IPS-20b (cell line): ENCODE measurements at regions not wholly inside any gene's neighbourhood (a gene's known extent, or its start where the extent isn't known, plus 50 kb on each side); places are given as distances from the start of the nearest gene placed in this dataset.

Experiments
- H3K27ac ChIP-seq: one replicate; pipeline ENCODE4 v1.5.1; 2013; ENCODE audit warnings: low read length
- H3K27me3 ChIP-seq: 2 replicates; pipeline ENCODE4 v1.6.1; 2013; ENCODE audit warnings: mild to moderate bottlenecking, low read length, inconsistent platforms; ENCODE audit not compliant: insufficient read depth
- H3K36me3 ChIP-seq: 2 replicates; pipeline ENCODE4 v1.6.1; 2013; ENCODE audit warnings: low read depth, mild to moderate bottlenecking, inconsistent platforms, low read length, moderate library complexity; ENCODE audit not compliant: insufficient read depth
- H3K4me1 ChIP-seq: 2 replicates; pipeline ENCODE4 v1.6.1; 2013; ENCODE audit warnings: mild to moderate bottlenecking, control low read depth, inconsistent platforms, low read length, moderate library complexity; ENCODE audit not compliant: insufficient read depth
- H3K4me3 ChIP-seq: 2 replicates; pipeline ENCODE4 v1.5.1; 2013; ENCODE audit warnings: mild to moderate bottlenecking, low read length, inconsistent platforms
- H3K9ac ChIP-seq: 2 replicates; pipeline ENCODE4 v1.6.1; 2013; ENCODE audit warnings: low read depth, mild to moderate bottlenecking, inconsistent platforms, low read length, moderate library complexity
- H3K9me3 ChIP-seq: 2 replicates; pipeline ENCODE4 v1.6.1; 2013; ENCODE audit warnings: mild to moderate bottlenecking, low read depth, low read length, inconsistent platforms; ENCODE audit not compliant: insufficient read depth

DNA sequence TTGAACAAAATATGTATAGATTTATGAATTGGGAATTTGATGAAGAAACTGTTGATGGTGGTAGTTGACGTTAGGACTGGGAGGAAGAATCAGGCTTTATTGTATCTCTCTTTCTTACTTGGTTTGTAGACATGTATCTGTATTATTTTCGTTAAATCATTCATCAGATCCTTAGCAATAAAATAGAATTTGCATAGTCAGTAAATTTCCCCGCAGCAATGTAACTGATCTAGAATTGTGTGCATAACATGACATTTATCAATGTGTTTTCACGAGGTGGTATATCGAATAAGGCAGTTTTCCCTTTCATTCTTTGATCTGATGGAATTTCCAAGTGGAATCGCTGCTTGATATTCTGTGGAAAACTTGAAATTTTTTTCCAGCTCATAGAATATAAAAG, 308.8 kb downstream of the SPRY1 start:
- Histone ChIP-seq H3K27ac (no peak overlapping the region), H3K27me3 (no peaks in the 10 kb centered on the region), H3K9me3 (peaks cover 15% of the 10 kb centered on the region), H3K9ac (no peak overlapping the region), H3K4me3 (no peak overlapping the region), H3K4me1 (no peaks in the 10 kb centered on the region), H3K36me3 (no peaks in the 10 kb centered on the region)

DNA sequence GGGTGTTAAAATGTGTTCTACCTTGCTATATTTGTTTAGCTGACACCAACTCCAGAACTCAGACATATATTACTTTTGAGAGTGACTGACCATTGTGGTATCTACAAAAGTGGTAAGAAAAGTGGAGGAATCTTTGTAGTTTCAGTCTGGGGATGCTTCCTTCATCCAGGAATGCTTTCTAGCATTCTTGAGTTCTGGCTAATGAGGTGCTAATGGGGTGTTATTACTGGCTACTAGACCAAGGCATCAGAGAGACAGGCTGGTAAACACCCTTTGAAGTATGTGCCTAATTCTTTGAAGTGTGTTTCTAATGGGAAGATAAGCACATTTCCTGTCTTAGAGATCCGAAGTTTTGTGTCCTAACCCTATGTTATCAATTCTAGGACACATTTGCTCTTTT, 310.4 kb downstream of the SPRY1 start:
- no peak overlapping the region for H3K4me3 ChIP-seq
- H3K4me1 ChIP-seq, result no peaks in the 10 kb centered on the region
- no peaks in the 10 kb centered on the region for H3K27me3 ChIP-seq
- H3K9me3 ChIP-seq, result peaks cover 15% of the 10 kb centered on the region
- no peak overlapping the region for H3K9ac ChIP-seq
- H3K36me3 ChIP-seq, result no peaks in the 10 kb centered on the region
- H3K27ac ChIP-seq, result no peak overlapping the region

- Histone ChIP-seq H3K27ac (no peak overlapping the region), H3K4me3 (no peak overlapping the region), H3K4me1 (no peaks in the 10 kb centered on the region), H3K9me3 (peaks cover 15% of the 10 kb centered on the region), H3K36me3 (no peaks in the 10 kb centered on the region), H3K27me3 (no peaks in the 10 kb centered on the region), H3K9ac (no peak overlapping the region)
Measured at GRCh38 chr4:123708902-123709301, 312.3 kb downstream of the SPRY1 start.

- H3K9ac ChIP-seq, result no peak overlapping the region
- no peaks in the 10 kb centered on the region for H3K27me3 ChIP-seq
- H3K4me3 ChIP-seq, result no peak overlapping the region
- no peaks in the 10 kb centered on the region for H3K4me1 ChIP-seq
- H3K9me3 ChIP-seq, result peaks cover 15% of the 10 kb centered on the region
- no peak overlapping the region for H3K27ac ChIP-seq
- no peaks in the 10 kb centered on the region for H3K36me3 ChIP-seq
Measured at GRCh38 chr4:123709336-123709735, 312.7 kb downstream of the SPRY1 start.

DNA sequence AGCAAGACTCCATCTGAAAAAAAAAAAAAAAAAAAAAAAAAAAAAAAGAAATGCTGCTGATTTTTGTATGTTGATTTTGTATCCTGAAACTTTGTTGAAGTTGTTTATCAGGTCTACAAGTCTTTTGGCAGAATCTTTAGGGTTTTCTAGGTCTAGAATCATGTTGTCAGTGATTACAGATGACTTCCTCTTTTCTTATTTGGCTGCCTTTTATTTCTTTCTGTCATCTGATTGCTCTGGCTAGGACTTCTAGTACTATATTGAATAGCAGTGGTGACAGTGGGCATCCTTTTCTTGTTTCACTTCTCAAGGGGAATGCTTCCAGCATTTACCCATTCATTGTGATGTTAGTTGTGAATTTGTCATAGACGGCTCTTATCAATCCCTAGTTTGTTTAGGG, 334.4 kb downstream of the SPRY1 start:
- Histone ChIP-seq H3K9ac (no peak overlapping the region), H3K27ac (no peak overlapping the region)

GRCh38 chr4:123737156-123737555, 340.6 kb downstream of the SPRY1 start:
- peaks cover 3% of the 10 kb centered on the region; the same call in 1 of the 2 replicates for H3K9me3 ChIP-seq
- no peak overlapping the region for H3K9ac ChIP-seq
- no peaks in the 10 kb centered on the region for H3K27me3 ChIP-seq
- no peaks in the 10 kb centered on the region for H3K36me3 ChIP-seq
- no peak overlapping the region for H3K4me3 ChIP-seq
- no peak overlapping the region for H3K27ac ChIP-seq
- H3K4me1 ChIP-seq, result peaks cover 4% of the 10 kb centered on the region; the same call in 1 of the 2 replicates

More for the DNA sequence above, 334.4 kb downstream of the SPRY1 start:
- no peaks in the 10 kb centered on the region for H3K27me3 ChIP-seq
- H3K36me3 ChIP-seq, result no peaks in the 10 kb centered on the region
- H3K9me3 ChIP-seq, result peaks cover 3% of the 10 kb centered on the region; the same call in 1 of the 2 replicates
- no peak overlapping the region for H3K4me3 ChIP-seq
- H3K4me1 ChIP-seq, result no peaks in the 10 kb centered on the region

DNA sequence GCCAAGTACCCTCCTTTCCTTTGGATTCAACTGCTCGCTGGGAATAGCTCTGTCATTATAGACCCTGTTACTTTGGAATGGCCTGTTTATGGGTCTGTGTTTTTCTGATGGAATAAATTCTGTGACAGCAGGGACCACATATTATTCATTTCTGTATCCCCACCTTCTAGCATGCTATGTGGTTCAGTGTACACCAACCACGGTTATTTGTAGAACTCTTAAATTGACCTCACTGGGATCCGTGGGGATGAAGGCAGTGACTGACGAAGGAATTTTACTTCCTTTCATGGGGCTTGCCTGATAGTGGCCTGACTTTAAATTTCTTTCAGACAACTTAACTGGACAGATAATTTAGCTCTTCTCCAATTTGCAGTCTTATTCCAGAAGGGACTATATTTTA, 343.2 kb downstream of the SPRY1 start:
- Histone ChIP-seq H3K27me3 (no peaks in the 10 kb centered on the region), H3K36me3 (no peaks in the 10 kb centered on the region), H3K9me3 (no peaks in the 10 kb centered on the region), H3K9ac (no peak overlapping the region), H3K4me1 (peaks cover 4% of the 10 kb centered on the region; the same call in 1 of the 2 replicates), H3K27ac (no peak overlapping the region), H3K4me3 (no peak overlapping the region)

DNA sequence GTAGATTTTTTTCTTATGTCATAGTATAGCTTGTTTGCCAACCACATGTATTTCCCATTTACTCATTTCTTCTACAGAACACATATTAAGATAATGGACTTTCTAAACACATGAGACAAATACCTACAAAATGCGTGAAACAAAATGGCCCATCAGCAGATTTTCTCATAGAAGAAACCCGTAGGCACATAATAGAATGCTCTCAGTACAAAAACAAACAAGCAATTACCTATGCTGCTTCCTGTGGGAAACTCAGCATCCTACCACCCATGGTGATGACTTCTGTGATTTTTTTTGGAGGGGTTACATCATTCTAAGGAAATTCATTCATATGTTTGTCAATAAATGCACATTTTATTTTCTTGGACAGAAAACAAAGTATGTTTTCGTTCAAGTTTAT, 343.6 kb downstream of the SPRY1 start:
- Histone ChIP-seq H3K4me3 (no peak overlapping the region), H3K4me1 (peaks cover 4% of the 10 kb centered on the region; the same call in 1 of the 2 replicates), H3K27ac (no peak overlapping the region), H3K9ac (no peak overlapping the region), H3K36me3 (no peaks in the 10 kb centered on the region), H3K27me3 (no peaks in the 10 kb centered on the region), H3K9me3 (no peaks in the 10 kb centered on the region)

GRCh38 chr4:123741906-123742305, 345.3 kb downstream of the SPRY1 start:
- Histone ChIP-seq H3K9ac (no peak overlapping the region), H3K4me1 (peaks cover 4% of the 10 kb centered on the region; the same call in 1 of the 2 replicates), H3K27me3 (no peaks in the 10 kb centered on the region), H3K4me3 (no peak overlapping the region), H3K27ac (no peak overlapping the region), H3K9me3 (no peaks in the 10 kb centered on the region), H3K36me3 (no peaks in the 10 kb centered on the region)

- no peak overlapping the region for H3K4me3 ChIP-seq
- no peak overlapping the region for H3K27ac ChIP-seq
- no peak overlapping the region for H3K9ac ChIP-seq
- peaks cover 4% of the 10 kb centered on the region; the same call in 1 of the 2 replicates for H3K4me1 ChIP-seq
- no peaks in the 10 kb centered on the region for H3K36me3 ChIP-seq
- H3K9me3 ChIP-seq, result no peaks in the 10 kb centered on the region
- H3K27me3 ChIP-seq, result no peaks in the 10 kb centered on the region
Measured at GRCh38 chr4:123743848-123744247, 347.3 kb downstream of the SPRY1 start.

DNA sequence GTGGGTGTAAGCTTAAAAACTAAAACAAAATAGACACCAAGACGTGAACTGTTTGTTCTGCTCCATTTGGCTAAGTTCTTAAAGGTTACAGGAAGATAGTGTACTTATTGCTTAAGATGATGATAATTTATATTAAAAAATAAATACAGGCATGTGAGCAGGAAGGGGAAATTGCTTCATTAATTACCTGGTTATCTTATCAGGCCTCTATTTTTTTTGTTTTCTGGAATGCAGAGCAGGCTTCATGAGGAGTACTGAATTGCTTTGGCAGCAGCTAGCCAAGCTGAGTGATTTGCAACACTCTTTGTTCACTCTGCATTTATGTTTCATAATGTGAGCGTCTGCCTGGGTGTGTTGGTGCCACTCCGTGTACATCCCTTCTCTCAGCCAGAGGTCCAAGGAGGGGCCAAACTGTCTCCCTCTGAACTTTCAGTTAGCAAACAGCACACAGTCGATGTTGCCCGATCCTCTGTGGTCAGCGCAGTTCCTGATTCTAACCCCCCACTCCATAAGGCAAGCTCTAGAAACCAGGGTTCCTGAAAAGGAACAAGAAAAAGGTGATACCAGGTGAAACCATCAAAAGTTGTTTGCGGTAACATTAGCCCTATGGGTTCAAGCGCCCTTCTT, 348.2 kb downstream of the SPRY1 start:
- no peaks in the 10 kb centered on the region for H3K9me3 ChIP-seq
- H3K36me3 ChIP-seq, result no peaks in the 10 kb centered on the region
- no peak overlapping the region for H3K27ac ChIP-seq
- no peak overlapping the region for H3K9ac ChIP-seq
- H3K4me3 ChIP-seq, result no peak overlapping the region
- peaks cover 8% of the 10 kb centered on the region; the same call in 1 of the 2 replicates for H3K4me1 ChIP-seq
- no peaks in the 10 kb centered on the region for H3K27me3 ChIP-seq

DNA sequence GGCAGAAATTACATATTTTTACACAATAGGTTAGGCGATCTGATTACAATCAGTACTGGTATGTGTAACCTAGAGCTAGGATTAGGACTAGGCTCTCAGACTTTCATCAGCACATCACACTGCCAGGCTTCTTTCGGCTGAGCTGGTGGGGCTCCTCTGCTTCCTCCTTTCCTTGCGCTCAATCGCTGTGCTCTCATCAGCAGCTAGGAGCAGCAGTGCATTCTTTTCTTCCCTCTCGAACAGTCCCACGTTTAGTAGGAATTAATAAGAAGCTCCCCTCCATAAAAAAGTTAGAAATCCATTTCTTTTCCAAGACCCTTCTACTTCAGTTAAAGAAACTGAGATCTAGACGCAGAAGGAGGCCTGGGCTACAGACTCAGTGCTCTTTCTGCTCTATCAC, 350.4 kb downstream of the SPRY1 start:
- no peaks in the 10 kb centered on the region for H3K9me3 ChIP-seq
- peaks cover 10% of the 10 kb centered on the region; the same call in 1 of the 2 replicates for H3K4me1 ChIP-seq
- no peaks in the 10 kb centered on the region for H3K27me3 ChIP-seq
- no peaks in the 10 kb centered on the region for H3K36me3 ChIP-seq
- no peak overlapping the region for H3K9ac ChIP-seq
- H3K27ac ChIP-seq, result no peak overlapping the region
- no peak overlapping the region for H3K4me3 ChIP-seq
